ENCODE measurements at regions not wholly inside any gene's neighbourhood (a gene's known extent, or its start where the extent isn't known, plus 50 kb on each side); places are given as distances from the start of the nearest gene placed in this dataset.
"Not testable (repeated sequence)": the region's sequence is repeated elsewhere in the genome, so short reads cannot be mapped to it uniquely, and the experiment has no call there.

DNA sequence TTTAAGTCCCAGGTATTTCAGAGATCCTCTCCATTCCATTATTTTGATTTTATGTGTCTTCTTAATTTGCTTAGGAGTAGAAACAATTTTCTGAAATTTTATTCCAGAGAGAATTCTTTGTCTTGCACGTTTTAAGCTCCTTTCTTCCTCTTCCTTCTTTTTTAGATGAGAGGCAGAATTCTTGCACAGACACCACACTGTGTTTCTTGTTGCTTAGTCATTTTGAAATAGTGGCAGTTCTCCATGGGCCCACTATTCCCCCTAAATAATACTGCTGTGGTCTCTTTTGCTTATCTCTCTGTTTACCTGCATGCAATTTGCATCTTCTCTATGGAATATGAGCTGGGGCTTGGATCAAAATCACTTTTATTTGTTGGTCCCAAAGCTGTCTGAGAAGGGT is 54.3 kb upstream of the WAC start:
- DNase-seq = no peak
- H3K9me3 Mint-ChIP-seq = no peaks in the 10 kb centered on the region

DNA sequence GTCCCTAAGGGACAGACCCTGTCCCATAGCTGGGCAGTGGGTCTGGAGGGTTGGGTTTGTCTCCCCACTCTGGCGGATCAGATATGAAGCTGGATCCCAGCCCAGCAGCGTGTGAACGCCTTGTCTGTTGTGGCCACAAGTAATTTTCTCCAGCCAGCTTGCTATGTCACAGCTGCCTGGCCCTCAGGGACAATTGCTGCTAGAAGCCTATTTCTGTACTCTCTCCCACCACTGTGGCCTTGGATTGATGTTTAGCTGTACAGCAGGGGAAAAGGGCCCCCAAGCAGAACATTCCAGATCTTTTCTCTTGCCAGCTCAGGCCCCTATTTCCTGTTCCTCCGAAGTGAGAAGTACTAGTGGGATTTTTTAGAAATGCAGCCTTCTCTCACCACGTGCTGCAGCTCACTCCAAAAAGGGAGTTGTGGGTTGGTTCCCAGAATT is 53.5 kb upstream of the WAC start:
- DNase-seq (no peak), ATAC-seq (no peak)
- no peaks in the 10 kb centered on the region for H3K4me1 Mint-ChIP-seq (ENCODE audit: low read depth)
- peaks cover 10% of the 10 kb centered on the region for H3K27me3 Mint-ChIP-seq (ENCODE audit: low read depth)
- no peak overlapping the region for H3K4me3 Mint-ChIP-seq
- H3K9me3 Mint-ChIP-seq = no peaks in the 10 kb centered on the region
- H3K36me3 Mint-ChIP-seq (ENCODE audit: insufficient read depth) = no peaks in the 10 kb centered on the region

More for the DNA sequence above, 54.3 kb upstream of the WAC start:
- Mint-ChIP-seq H3K4me1 (ENCODE audit: low read depth) (no peaks in the 10 kb centered on the region), H3K36me3 (ENCODE audit: insufficient read depth) (no peaks in the 10 kb centered on the region), H3K27me3 (ENCODE audit: low read depth) (peaks cover 15% of the 10 kb centered on the region), H3K4me3 (no peak overlapping the region)
- ATAC-seq = no peak

DNA sequence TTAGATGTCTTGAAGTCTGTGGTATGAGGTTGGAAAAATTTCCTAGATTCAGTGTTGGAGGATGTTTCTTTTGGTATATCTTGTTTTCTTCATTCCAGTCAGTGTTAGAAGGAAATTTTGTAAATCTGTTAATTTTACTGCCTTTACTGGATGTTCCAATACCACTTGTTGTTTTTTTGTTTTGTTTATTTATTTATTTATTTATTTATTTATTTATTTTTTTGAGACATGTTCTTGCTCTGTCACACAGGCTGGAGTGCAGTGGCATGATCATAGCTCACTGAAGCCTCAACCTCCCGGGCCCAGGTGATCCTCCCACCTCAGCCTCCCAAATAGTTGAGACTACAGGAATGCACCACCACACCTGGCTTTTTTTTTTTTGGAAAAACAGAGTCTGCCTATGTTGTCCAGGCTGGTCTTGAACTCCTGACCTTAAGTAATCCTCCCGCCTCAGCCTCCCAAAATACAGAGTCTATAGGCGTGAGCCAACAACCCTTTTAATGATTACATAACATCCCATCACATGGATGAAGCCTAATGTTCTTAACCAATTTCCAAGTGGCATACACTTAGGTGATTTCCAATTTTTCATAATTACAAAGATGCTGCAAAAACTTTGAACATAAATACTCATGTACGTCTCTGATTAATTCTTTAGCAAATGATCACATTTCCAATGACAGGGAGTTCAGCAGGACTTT is 52.8 kb upstream of the WAC start:
- Mint-ChIP-seq H3K4me3 (no peak overlapping the region), H3K36me3 (ENCODE audit: insufficient read depth) (no peaks in the 10 kb centered on the region), H3K9me3 (no peaks in the 10 kb centered on the region), H3K4me1 (ENCODE audit: low read depth) (no peaks in the 10 kb centered on the region), H3K27me3 (ENCODE audit: low read depth) (peaks cover 10% of the 10 kb centered on the region)
- ATAC-seq (no peak), DNase-seq (no peak)

DNA sequence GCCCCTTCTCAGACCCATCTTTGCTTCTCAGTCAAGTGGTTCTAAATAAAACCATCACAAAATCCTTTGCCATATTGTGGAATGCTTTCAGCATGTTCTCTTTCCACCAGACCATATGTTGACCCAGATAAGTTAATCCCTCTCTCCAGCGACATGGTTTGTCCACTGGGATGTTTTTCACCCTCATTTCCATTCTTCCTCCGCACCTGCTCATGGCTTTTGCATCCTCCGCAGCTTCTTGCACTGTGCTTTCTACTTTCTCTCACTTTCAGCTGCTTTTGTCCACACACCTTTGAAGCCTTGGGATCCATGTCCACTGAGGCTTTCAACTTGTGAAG is 52.3 kb upstream of the WAC start:
- no peaks in the 10 kb centered on the region for H3K36me3 Mint-ChIP-seq (ENCODE audit: insufficient read depth)

GRCh38 chr10:28481346-28481745 is 51.6 kb upstream of the WAC start:
- not testable (repeated sequence) for H3K9me3 Mint-ChIP-seq; DNase-seq; H3K36me3 Mint-ChIP-seq (ENCODE audit: insufficient read depth); H3K4me3 Mint-ChIP-seq; ATAC-seq; H3K4me1 Mint-ChIP-seq (ENCODE audit: low read depth); H3K27me3 Mint-ChIP-seq (ENCODE audit: low read depth)

More for the DNA sequence above, 52.3 kb upstream of the WAC start:
- Mint-ChIP-seq H3K27me3 (ENCODE audit: low read depth) (peaks cover 10% of the 10 kb centered on the region), H3K9me3 (no peaks in the 10 kb centered on the region), H3K4me3 (no peak overlapping the region), H3K4me1 (ENCODE audit: low read depth) (no peaks in the 10 kb centered on the region)
- ATAC-seq (no peak), DNase-seq (no peak)

- Mint-ChIP-seq H3K4me3 (no peak overlapping the region), H3K27me3 (ENCODE audit: low read depth) (peaks cover 7% of the 10 kb centered on the region), H3K36me3 (ENCODE audit: insufficient read depth) (no peaks in the 10 kb centered on the region), H3K4me1 (ENCODE audit: low read depth) (no peaks in the 10 kb centered on the region), H3K9me3 (no peaks in the 10 kb centered on the region)
- no peak for DNase-seq
- ATAC-seq = no peak
These were observed 51.0 kb upstream of the WAC start for GRCh38 chr10:28481968-28482367.

Measured in activated T-cell treated with anti-CD3 and anti-CD28 coated beads, Interleukin-2, amount 50 U/mL, for 4 hours (primary cell).